H1 (cell line): ENCODE measurements at regions not wholly inside any gene's neighbourhood (a gene's known extent, or its start where the extent isn't known, plus 50 kb on each side); places are given as distances from the start of the nearest gene placed in this dataset.

ENCODE experiments used
- CTCF ChIA-PET: fragments of 300-600 bp; sonication (Branson Sonifier 250); formaldehyde crosslinking; loops from one replicate; lab custom pipeline; 2021; ENCODE audit not compliant: partially characterized antibody; lab: Charles Lee
- POLR2A ChIA-PET: fragments of 300-600 bp; sonication (Branson Sonifier 250); formaldehyde crosslinking; loops from one replicate; lab custom pipeline; 2021; ENCODE audit warnings: inconsistent platforms; ENCODE audit not compliant: partially characterized antibody; lab: Charles Lee
- DNase-seq, 2 experiments: peaks; one replicate each; pipeline versions ENCODE4 v3.0.0 to v3.0.0-alpha.2; 2010 to 2022; ENCODE audit warnings: low spot score in 2 of 2, low read depth in 1 of 2, mixed read lengths in 1 of 2
- FAIRE-seq: peaks from 2 replicates; lab custom pipeline; 2011; peaks lifted over from hg19 to GRCh38; lab: Jason Lieb, UNC
- H2AFZ ChIP-seq: 2 replicates; pipeline ENCODE4 v1.8.1; 2012; ENCODE audit warnings: low read length, inconsistent platforms
- H2AK5ac ChIP-seq: 2 replicates; pipeline ENCODE4 v1.6.1; 2013; ENCODE audit warnings: low read depth, low read length
- H2BK120ac ChIP-seq: replicated peaks from 2 replicates; pipeline ENCODE3; 2013; ENCODE audit warnings: low read depth, low read length, inconsistent platforms
- H2BK12ac ChIP-seq: 2 replicates; pipeline ENCODE4 v1.6.1; 2013; ENCODE audit warnings: low read depth, low read length
- H2BK15ac ChIP-seq: 2 replicates; pipeline ENCODE4 v1.6.1; 2013; ENCODE audit warnings: low read length
- H2BK20ac ChIP-seq: 2 replicates; pipeline ENCODE4 v1.6.1; 2013; ENCODE audit warnings: low read length
- H2BK5ac ChIP-seq: 2 replicates; pipeline ENCODE4 v1.6.1; 2013; ENCODE audit warnings: low read depth, low read length
- H3K14ac ChIP-seq: 2 replicates; pipeline ENCODE4 v1.6.1; 2013; ENCODE audit warnings: inconsistent platforms; ENCODE audit not compliant: insufficient read length
- H3K18ac ChIP-seq: 2 replicates; pipeline ENCODE4 v1.6.1; 2013; ENCODE audit warnings: low read length; ENCODE audit errors: extremely low read depth
- H3K23ac ChIP-seq: 2 replicates; pipeline ENCODE4 v1.6.1; 2013; ENCODE audit warnings: inconsistent platforms; ENCODE audit not compliant: insufficient read length
- H3K23me2 ChIP-seq: 2 replicates; pipeline ENCODE4 v1.6.1; 2013; ENCODE audit warnings: low read depth, low read length
- H3K27ac ChIP-seq: 2 replicates; pipeline ENCODE4 v1.6.1; 2011; ENCODE audit warnings: low read depth, low read length, inconsistent platforms
- H3K27me3 ChIP-seq, 4 experiments: replicated peaks in 1 of 4; 1 replicate in 1 of 4; 2 replicates in 3 of 4; pipeline versions ENCODE4 v1.6.1 to v1.8.1; 2011 to 2013; ENCODE audit warnings: low read length in 3 of 4, mild to moderate bottlenecking in 3 of 4, inconsistent platforms in 2 of 4, mixed read lengths in 2 of 4, moderate library complexity in 1 of 4; ENCODE audit not compliant: control insufficient read depth in 3 of 4, insufficient read depth in 3 of 4; ENCODE audit errors: extremely low read depth in 1 of 4
- H3K36me3 ChIP-seq, 4 experiments: 2 replicates each; pipeline versions ENCODE4 v1.6.1 to v1.8.1; 2011 to 2013; ENCODE audit warnings: mild to moderate bottlenecking in 4 of 4, low read length in 3 of 4, moderate library complexity in 2 of 4, control low read depth in 1 of 4, inconsistent platforms in 1 of 4; ENCODE audit not compliant: insufficient read depth in 4 of 4, control insufficient read depth in 2 of 4
- H3K4ac ChIP-seq: replicated peaks from 2 replicates; pipeline ENCODE3; 2013; ENCODE audit warnings: low read length, low read depth, mixed read lengths, inconsistent platforms; ENCODE audit not compliant: insufficient read length
- H3K4me1 ChIP-seq, 4 experiments: replicated peaks in 1 of 4; 1 replicate in 1 of 4; 2 replicates in 3 of 4; pipeline versions ENCODE4 v1.6.1 to v1.8.1; 2011 to 2013; ENCODE audit warnings: low read length in 3 of 4, inconsistent platforms in 2 of 4, mixed read lengths in 1 of 4; ENCODE audit not compliant: insufficient read depth in 4 of 4, control insufficient read depth in 3 of 4
- H3K4me2 ChIP-seq, 2 experiments: 2 replicates each; pipeline versions ENCODE4 v1.6.1 to v1.8.1; 2011 to 2013; ENCODE audit warnings: low read depth in 2 of 2, low read length in 2 of 2, control low read depth in 1 of 2, inconsistent platforms in 1 of 2, mild to moderate bottlenecking in 1 of 2; ENCODE audit not compliant: insufficient read depth in 1 of 2
- H3K4me3 ChIP-seq, 4 experiments: fragments of 200-600, 300-600 bp in 1 of 4; sonication (generic), shearing (Covaris generic), sonication (Bioruptor Twin) in 1 of 4; 2 replicates each; pipeline versions ENCODE4 v1.5.1 to v1.8.1; 2011 to 2016; ENCODE audit warnings: low read length in 4 of 4, low read depth in 3 of 4, control low read depth in 2 of 4, inconsistent platforms in 2 of 4, mild to moderate bottlenecking in 2 of 4, mixed read lengths in 1 of 4, moderate library complexity in 1 of 4; ENCODE audit not compliant: insufficient read depth in 2 of 4; ENCODE audit errors: extremely low read depth in 1 of 4
- H3K56ac ChIP-seq: replicated peaks from 2 replicates; pipeline ENCODE3; 2013; ENCODE audit warnings: low read depth, mild to moderate bottlenecking, mixed read lengths, low read length, inconsistent platforms; ENCODE audit not compliant: insufficient read length
- H3K79me1 ChIP-seq: 2 replicates; pipeline ENCODE4 v1.6.1; 2013; ENCODE audit warnings: low read depth, low read length, control low read depth
- H3K79me2 ChIP-seq, 2 experiments: 2 replicates each; pipeline versions ENCODE4 v1.6.1 to v1.8.1; 2012 to 2013; ENCODE audit warnings: low read length in 2 of 2, mild to moderate bottlenecking in 2 of 2, inconsistent platforms in 1 of 2; ENCODE audit not compliant: insufficient read depth in 2 of 2, control insufficient read depth in 1 of 2
- H3K9ac ChIP-seq, 4 experiments: replicated peaks in 1 of 4; 1 replicate in 1 of 4; 2 replicates in 3 of 4; pipeline versions ENCODE4 v1.6.1 to v1.8.1; 2011 to 2013; ENCODE audit warnings: low read depth in 3 of 4, low read length in 3 of 4, control low read depth in 2 of 4, mild to moderate bottlenecking in 2 of 4, moderate library complexity in 2 of 4, inconsistent platforms in 1 of 4; ENCODE audit errors: extremely low read depth in 1 of 4
- H3K9me3 ChIP-seq, 2 experiments: 2 replicates each; pipeline versions ENCODE4 v1.6.1 to v1.8.1; 2012 to 2013; ENCODE audit warnings: mild to moderate bottlenecking in 2 of 2, moderate library complexity in 2 of 2, control low read depth in 1 of 2, inconsistent platforms in 1 of 2, low read depth in 1 of 2, low read length in 1 of 2, mixed read lengths in 1 of 2; ENCODE audit not compliant: insufficient read depth in 2 of 2
- H4K20me1 ChIP-seq, 2 experiments: replicated peaks in 1 of 2; 2 replicates each; pipeline versions ENCODE3 to v1.8.1; 2011 to 2013; ENCODE audit warnings: inconsistent platforms in 2 of 2, low read length in 2 of 2, mild to moderate bottlenecking in 1 of 2; ENCODE audit not compliant: insufficient read depth in 2 of 2, control insufficient read depth in 1 of 2
- H4K5ac ChIP-seq: 2 replicates; pipeline ENCODE4 v1.6.1; 2013; ENCODE audit warnings: low read length, low read depth, mixed read lengths, inconsistent platforms; ENCODE audit not compliant: insufficient read length
- H4K8ac ChIP-seq: 2 replicates; pipeline ENCODE4 v1.8.0; 2013; ENCODE audit warnings: mild to moderate bottlenecking, moderate library complexity, low read length, inconsistent platforms; ENCODE audit not compliant: insufficient read depth; ENCODE audit errors: extremely low read depth
- H4K91ac ChIP-seq: replicated peaks from 2 replicates; pipeline ENCODE3; 2013; ENCODE audit warnings: low read length, mixed read lengths, inconsistent platforms; ENCODE audit not compliant: insufficient read length
- CHD1 ChIP-seq: IDR thresholded peaks from 2 replicates; pipeline ENCODE4 v1.6.1; 2012; ENCODE audit warnings: low read depth, low read length, improper control_type of control experiment
- CREB1 ChIP-seq: IDR thresholded peaks from 2 replicates; pipeline ENCODE4 v1.6.1; 2012; ENCODE audit warnings: inconsistent platforms
- EP300 ChIP-seq, 2 experiments: IDR thresholded peaks; 1 replicate in 1 of 2; 2 replicates in 1 of 2; pipeline ENCODE4 v1.6.1; 2011 to 2012; ENCODE audit warnings: low read depth in 2 of 2, low read length in 2 of 2, mild to moderate bottlenecking in 2 of 2, borderline replicate concordance in 1 of 2, inconsistent platforms in 1 of 2, moderate library complexity in 1 of 2
- EZH2 ChIP-seq: fragments of 200-600 bp; sonication (generic); IDR thresholded peaks from 2 replicates; pipeline ENCODE4 v1.7.1; 2012; ENCODE audit warnings: low read depth, mild to moderate bottlenecking, moderate library complexity, low read length, inconsistent platforms; ENCODE audit not compliant: severe bottlenecking
- GABPA ChIP-seq: IDR thresholded peaks from 2 replicates; pipeline ENCODE4 v1.6.1; 2011; ENCODE audit warnings: mild to moderate bottlenecking, low read length, moderate library complexity, borderline replicate concordance; ENCODE audit not compliant: insufficient read depth
- HDAC6 ChIP-seq: IDR thresholded peaks from one replicate; pipeline ENCODE4 v1.7.1; 2012; ENCODE audit warnings: low read depth, mild to moderate bottlenecking, inconsistent platforms, low read length, moderate library complexity
- JUN ChIP-seq: IDR thresholded peaks from 2 replicates; pipeline ENCODE4 v1.6.1; 2011; ENCODE audit warnings: low read depth, mild to moderate bottlenecking, improper control_type of control experiment, low read length
- KDM4A ChIP-seq: IDR thresholded peaks from one replicate; pipeline ENCODE4 v1.7.1; 2012; ENCODE audit warnings: low read depth, mild to moderate bottlenecking, moderate library complexity, low read length, inconsistent platforms; ENCODE audit not compliant: severe bottlenecking
- NANOG ChIP-seq: IDR thresholded peaks from 2 replicates; pipeline ENCODE4 v1.6.1; 2011; ENCODE audit warnings: low read length, low read depth, mild to moderate bottlenecking, inconsistent platforms; ENCODE audit not compliant: insufficient read depth, poor library complexity, severe bottlenecking
- SIRT6 ChIP-seq: IDR thresholded peaks from one replicate; pipeline ENCODE4 v1.7.1; 2012; ENCODE audit warnings: low read length, inconsistent platforms
- TEAD4 ChIP-seq: IDR thresholded peaks from 2 replicates; pipeline ENCODE4 v1.6.1; 2012; ENCODE audit warnings: low read depth, low read length, inconsistent platforms, mixed read lengths
- WGBS, 2 experiments: shearing (Covaris generic) in 1 of 2; methylation state at CpG; one replicate each; pipeline versions ENCODE4 v1.1.6 to v1.1.7; 2013 to 2015; ENCODE audit warnings: low lambda C conversion rate in 2 of 2, mixed read lengths in 2 of 2, inconsistent platforms in 1 of 2, low coverage in 1 of 2, missing lambda C conversion rate in 1 of 2; ENCODE audit not compliant: insufficient replicate concordance in 2 of 2, insufficient coverage in 1 of 2, insufficient read length in 1 of 2; ENCODE audit errors: extremely low coverage in 1 of 2, missing lambda C conversion rate in 1 of 2; 5-methylcytosine and 5-hydroxymethylcytosine counted together

DNA sequence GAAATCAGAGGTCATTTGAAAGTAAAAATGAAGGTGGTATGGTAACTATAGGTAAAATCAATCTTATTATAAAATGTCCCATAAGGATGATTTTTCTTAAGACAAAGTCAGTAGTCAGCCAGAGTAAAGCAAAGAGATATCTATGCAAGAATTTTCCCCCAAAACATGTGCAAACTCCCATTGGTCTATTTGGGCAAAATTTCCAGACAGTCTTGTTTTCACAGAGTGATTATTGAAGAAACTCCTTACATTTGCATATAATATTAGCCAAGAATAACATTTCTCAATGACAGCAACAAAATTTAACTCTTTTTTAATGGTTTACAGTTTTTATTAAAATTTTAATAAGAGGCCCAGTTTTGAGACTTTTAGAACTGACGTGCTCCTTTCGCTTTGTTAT is 406.1 kb upstream of the GRAMD2B start:
- H3K9me3 ChIP-seq: peaks cover 3 to 4% of the 10 kb centered on the region in 2 experiments; a peak in 2 of 4 replicates
- TF ChIP-seq NANOG (no peak), GABPA (no peak), KDM4A (no peak), CHD1 (no peak), CREB1 (no peak), HDAC6 (no peak), JUN (no peak), EZH2 (no peak), EP300 (IDR thresholded peaks at IDR 0.05; ENCODE audit: borderline replicate concordance in 1 of 2, low read depth in 2 of 2, low read length in 2 of 2) (no peak), TEAD4 (no peak), SIRT6 (no peak)
- TF ChIP-seq, all 59 proteins: peak for 0
- H3K18ac ChIP-seq: no peak overlapping the region
- no peaks in the 10 kb centered on the region for H3K79me2 ChIP-seq
- H2BK15ac ChIP-seq: no peak overlapping the region
- H3K4me1 ChIP-seq: peaks cover 0 to 12% (median 2%) of the 10 kb centered on the region in 4 experiments; a peak in 2 of 7 replicates
- no peak overlapping the region for H2BK120ac ChIP-seq
- 93% methylated on average over 2 of the region's 2 CpGs; no CpG with 5 or more reads in 1 of the 2 experiments for WGBS, 2 experiments
- DNase-seq (no peak), FAIRE-seq (no peak)
- POLR2A ChIA-PET: no interaction called here
- H2AFZ ChIP-seq: no peak overlapping the region
- H3K14ac ChIP-seq: no peak overlapping the region
- H3K9ac ChIP-seq: no peak overlapping the region
- H4K20me1 ChIP-seq: no peaks in the 10 kb centered on the region
- H2BK5ac ChIP-seq: no peak overlapping the region
- no peak overlapping the region for H2AK5ac ChIP-seq
- no peak overlapping the region for H2BK12ac ChIP-seq
- H3K23ac ChIP-seq: no peak overlapping the region
- no peak overlapping the region for H3K4me2 ChIP-seq
- H4K8ac ChIP-seq: no peak overlapping the region
- H2BK20ac ChIP-seq: no peak overlapping the region
- no peak overlapping the region for H4K5ac ChIP-seq
- H3K27ac ChIP-seq: no peak overlapping the region
- H3K4ac ChIP-seq: no peak overlapping the region
- H3K23me2 ChIP-seq: no peaks in the 10 kb centered on the region; the same call in 1 of the 2 replicates
- H3K4me3 ChIP-seq: no peak overlapping the region
- no peaks in the 10 kb centered on the region for H3K36me3 ChIP-seq
- no peaks in the 10 kb centered on the region for H3K27me3 ChIP-seq
- no peaks in the 10 kb centered on the region for H3K79me1 ChIP-seq
- CTCF ChIA-PET: no interaction called here
- no peak overlapping the region for H3K56ac ChIP-seq
- no peak overlapping the region for H4K91ac ChIP-seq
